HepG2 (cell line): ENCODE measurements at regions not wholly inside any gene's neighbourhood (a gene's known extent, or its start where the extent isn't known, plus 50 kb on each side); places are given as distances from the start of the nearest gene placed in this dataset.
A peak's percentile ranks its signal among the peaks of the same experiment; 100 is the strongest.

Source experiments
- ASH2L ChIP-seq: fragments of 300-600, 200-600 bp; sonication (generic); IDR thresholded peaks from 2 replicates; pipeline ENCODE4 v1.7.0; 2017; ENCODE audit warnings: low read depth, mild to moderate bottlenecking, moderate library complexity, mixed read lengths, low read length; ENCODE audit not compliant: insufficient read length
- HCFC1 ChIP-seq: fragments of 150-350 bp; IDR thresholded peaks from 2 replicates; pipeline ENCODE4 v1.6.1; 2014; ENCODE audit warnings: low read depth, low read length
- HNRNPUL1 ChIP-seq: fragments of 200-400 bp; formaldehyde crosslinking; IDR thresholded peaks from 2 replicates; pipeline ENCODE4 v1.6.1; 2017; ENCODE audit warnings: low read depth, mild to moderate bottlenecking, low read length, moderate library complexity
- MBD4 ChIP-seq: IDR thresholded peaks from 2 replicates; pipeline ENCODE4 v1.6.1; 2012; ENCODE audit warnings: low read length, inconsistent platforms, borderline replicate concordance
- NPAS2 ChIP-seq: sonication (generic); formaldehyde crosslinking; IDR thresholded peaks from 2 replicates; pipeline ENCODE4 v1.8.0; 2022; ENCODE audit warnings: mild to moderate bottlenecking, missing genetic modification reagents, borderline replicate concordance
- RFXAP ChIP-seq: sonication (generic); formaldehyde crosslinking; IDR thresholded peaks from 2 replicates; pipeline ENCODE4 v1.4.0; 2020; ENCODE audit warnings: missing genetic modification reagents, borderline replicate concordance
- SNAI1 ChIP-seq: sonication (generic); formaldehyde crosslinking; IDR thresholded peaks from 2 replicates; pipeline ENCODE4 v1.5.0; 2020; ENCODE audit warnings: mild to moderate bottlenecking, missing genetic modification reagents, borderline replicate concordance
- TAF1 ChIP-seq: sonication (generic); formaldehyde crosslinking; IDR thresholded peaks from 2 replicates; pipeline ENCODE4 v1.4.0; 2020; ENCODE audit warnings: missing genetic modification reagents
- TSC22D2 ChIP-seq: sonication (generic); formaldehyde crosslinking; IDR thresholded peaks from 2 replicates; pipeline ENCODE4 v1.5.1; 2020; ENCODE audit warnings: missing genetic modification reagents, mild to moderate bottlenecking, borderline replicate concordance
- ZNF335 ChIP-seq: sonication (generic); formaldehyde crosslinking; IDR thresholded peaks from 2 replicates; pipeline ENCODE4 v1.4.0; 2020; ENCODE audit warnings: missing genetic modification reagents
- ZNF530 ChIP-seq: sonication (generic); formaldehyde crosslinking; IDR thresholded peaks from 2 replicates; pipeline ENCODE4 v1.5.0; 2020; ENCODE audit warnings: low read depth, mild to moderate bottlenecking, missing genetic modification reagents
- ZNF670 ChIP-seq: sonication (generic); formaldehyde crosslinking; IDR thresholded peaks from 2 replicates; pipeline ENCODE4 v1.8.0; 2022; ENCODE audit warnings: mild to moderate bottlenecking, missing genetic modification reagents, borderline replicate concordance
- ZNF768 ChIP-seq: sonication (generic); formaldehyde crosslinking; IDR thresholded peaks from 2 replicates; pipeline ENCODE4 v1.4.0; 2020; ENCODE audit warnings: missing genetic modification reagents
- TF ChIP-seq, protein P1 (sequence below): sonication (generic); formaldehyde crosslinking; IDR thresholded peaks from 2 replicates; pipeline ENCODE4 v1.5.0; 2020; ENCODE audit warnings: mild to moderate bottlenecking, missing genetic modification reagents, borderline replicate concordance
- TF ChIP-seq, protein P2 (sequence below), 2 experiments: sonication (generic) in 1 of 2; formaldehyde crosslinking in 1 of 2; IDR thresholded peaks; 2 replicates each; pipeline versions ENCODE4 v1.6.1 to v1.9.0; 2014 to 2022; ENCODE audit warnings: antibody characterized with exemption in 1 of 2, borderline replicate concordance in 1 of 2, inconsistent platforms in 1 of 2, low read depth in 1 of 2, missing genetic modification reagents in 1 of 2
- TF ChIP-seq, protein P3 (sequence below): sonication (generic); formaldehyde crosslinking; IDR thresholded peaks from 2 replicates; pipeline ENCODE4 v1.5.1; 2020; ENCODE audit warnings: missing genetic modification reagents, mild to moderate bottlenecking, borderline replicate concordance

DNA sequence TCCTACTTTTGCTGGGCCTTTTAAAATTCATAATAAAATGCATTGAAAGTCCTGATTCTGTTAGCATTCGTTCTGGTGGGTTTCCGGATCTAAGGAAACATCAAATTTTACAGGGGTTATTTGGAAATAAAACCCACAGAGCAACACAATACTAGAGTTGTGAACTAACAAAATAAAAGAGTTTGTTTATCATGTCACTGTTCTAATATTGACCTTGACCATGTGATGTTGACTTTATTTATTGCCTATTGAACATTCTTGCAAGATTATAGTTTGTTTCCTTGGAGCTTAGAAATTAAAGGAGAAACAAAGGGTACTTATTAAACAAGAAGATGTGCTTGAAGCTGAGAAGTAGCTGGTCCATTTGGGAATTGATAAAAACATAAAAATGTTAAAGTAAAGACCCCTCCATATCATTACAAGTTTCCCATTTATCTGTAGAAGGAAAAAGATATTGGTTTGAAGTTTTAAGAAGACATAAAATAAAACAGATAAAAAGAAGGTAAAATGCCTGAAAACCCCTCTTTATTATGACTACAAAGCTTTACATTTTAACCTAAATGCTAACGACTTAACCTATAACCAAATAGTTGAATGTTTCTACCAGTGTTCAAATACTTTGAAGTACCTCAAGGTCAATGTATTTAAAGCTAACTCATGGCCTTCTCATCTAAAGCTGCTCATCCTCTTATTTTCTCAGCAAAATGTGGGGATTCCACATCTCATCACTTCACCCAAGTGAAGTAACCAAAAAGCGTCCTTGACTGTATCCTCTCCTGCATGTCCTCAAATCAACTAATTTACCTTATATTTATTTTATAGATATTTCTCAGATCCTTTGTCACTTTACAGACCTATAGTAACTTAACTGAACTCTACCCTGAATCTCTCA is 179.6 kb downstream of the GASK1B start (continued):
- TF ChIP-seq, protein P1, sequence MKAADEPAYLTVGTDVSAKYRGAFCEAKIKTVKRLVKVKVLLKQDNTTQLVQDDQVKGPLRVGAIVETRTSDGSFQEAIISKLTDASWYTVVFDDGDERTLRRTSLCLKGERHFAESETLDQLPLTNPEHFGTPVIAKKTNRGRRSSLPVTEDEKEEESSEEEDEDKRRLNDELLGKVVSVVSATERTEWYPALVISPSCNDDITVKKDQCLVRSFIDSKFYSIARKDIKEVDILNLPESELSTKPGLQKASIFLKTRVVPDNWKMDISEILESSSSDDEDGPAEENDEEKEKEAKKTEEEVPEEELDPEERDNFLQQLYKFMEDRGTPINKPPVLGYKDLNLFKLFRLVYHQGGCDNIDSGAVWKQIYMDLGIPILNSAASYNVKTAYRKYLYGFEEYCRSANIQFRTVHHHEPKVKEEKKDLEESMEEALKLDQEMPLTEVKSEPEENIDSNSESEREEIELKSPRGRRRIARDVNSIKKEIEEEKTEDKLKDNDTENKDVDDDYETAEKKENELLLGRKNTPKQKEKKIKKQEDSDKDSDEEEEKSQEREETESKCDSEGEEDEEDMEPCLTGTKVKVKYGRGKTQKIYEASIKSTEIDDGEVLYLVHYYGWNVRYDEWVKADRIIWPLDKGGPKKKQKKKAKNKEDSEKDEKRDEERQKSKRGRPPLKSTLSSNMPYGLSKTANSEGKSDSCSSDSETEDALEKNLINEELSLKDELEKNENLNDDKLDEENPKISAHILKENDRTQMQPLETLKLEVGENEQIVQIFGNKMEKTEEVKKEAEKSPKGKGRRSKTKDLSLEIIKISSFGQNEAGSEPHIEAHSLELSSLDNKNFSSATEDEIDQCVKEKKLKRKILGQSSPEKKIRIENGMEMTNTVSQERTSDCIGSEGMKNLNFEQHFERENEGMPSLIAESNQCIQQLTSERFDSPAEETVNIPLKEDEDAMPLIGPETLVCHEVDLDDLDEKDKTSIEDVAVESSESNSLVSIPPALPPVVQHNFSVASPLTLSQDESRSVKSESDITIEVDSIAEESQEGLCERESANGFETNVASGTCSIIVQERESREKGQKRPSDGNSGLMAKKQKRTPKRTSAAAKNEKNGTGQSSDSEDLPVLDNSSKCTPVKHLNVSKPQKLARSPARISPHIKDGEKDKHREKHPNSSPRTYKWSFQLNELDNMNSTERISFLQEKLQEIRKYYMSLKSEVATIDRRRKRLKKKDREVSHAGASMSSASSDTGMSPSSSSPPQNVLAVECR (CRISPR knock-in tag), result no peak
- TF ChIP-seq TSC22D2 (CRISPR knock-in tag), result no peak
- no peak for TF ChIP-seq NPAS2 (CRISPR knock-in tag)
- TF ChIP-seq ASH2L, result peak; percentile 33
- 0 out of 2 replicates have a peak, but pooled peaks have one; percentile 63 for TF ChIP-seq MBD4
- TF ChIP-seq, protein P2, sequence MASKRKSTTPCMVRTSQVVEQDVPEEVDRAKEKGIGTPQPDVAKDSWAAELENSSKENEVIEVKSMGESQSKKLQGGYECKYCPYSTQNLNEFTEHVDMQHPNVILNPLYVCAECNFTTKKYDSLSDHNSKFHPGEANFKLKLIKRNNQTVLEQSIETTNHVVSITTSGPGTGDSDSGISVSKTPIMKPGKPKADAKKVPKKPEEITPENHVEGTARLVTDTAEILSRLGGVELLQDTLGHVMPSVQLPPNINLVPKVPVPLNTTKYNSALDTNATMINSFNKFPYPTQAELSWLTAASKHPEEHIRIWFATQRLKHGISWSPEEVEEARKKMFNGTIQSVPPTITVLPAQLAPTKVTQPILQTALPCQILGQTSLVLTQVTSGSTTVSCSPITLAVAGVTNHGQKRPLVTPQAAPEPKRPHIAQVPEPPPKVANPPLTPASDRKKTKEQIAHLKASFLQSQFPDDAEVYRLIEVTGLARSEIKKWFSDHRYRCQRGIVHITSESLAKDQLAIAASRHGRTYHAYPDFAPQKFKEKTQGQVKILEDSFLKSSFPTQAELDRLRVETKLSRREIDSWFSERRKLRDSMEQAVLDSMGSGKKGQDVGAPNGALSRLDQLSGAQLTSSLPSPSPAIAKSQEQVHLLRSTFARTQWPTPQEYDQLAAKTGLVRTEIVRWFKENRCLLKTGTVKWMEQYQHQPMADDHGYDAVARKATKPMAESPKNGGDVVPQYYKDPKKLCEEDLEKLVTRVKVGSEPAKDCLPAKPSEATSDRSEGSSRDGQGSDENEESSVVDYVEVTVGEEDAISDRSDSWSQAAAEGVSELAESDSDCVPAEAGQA (IDR thresholded peaks at IDR 0.05; ENCODE audit: low read depth), result no peak
- TF ChIP-seq, protein P2 (CRISPR knock-in tag; IDR thresholded peaks at IDR 0.05; ENCODE audit: borderline replicate concordance), result no peak
- TF ChIP-seq, protein P3, sequence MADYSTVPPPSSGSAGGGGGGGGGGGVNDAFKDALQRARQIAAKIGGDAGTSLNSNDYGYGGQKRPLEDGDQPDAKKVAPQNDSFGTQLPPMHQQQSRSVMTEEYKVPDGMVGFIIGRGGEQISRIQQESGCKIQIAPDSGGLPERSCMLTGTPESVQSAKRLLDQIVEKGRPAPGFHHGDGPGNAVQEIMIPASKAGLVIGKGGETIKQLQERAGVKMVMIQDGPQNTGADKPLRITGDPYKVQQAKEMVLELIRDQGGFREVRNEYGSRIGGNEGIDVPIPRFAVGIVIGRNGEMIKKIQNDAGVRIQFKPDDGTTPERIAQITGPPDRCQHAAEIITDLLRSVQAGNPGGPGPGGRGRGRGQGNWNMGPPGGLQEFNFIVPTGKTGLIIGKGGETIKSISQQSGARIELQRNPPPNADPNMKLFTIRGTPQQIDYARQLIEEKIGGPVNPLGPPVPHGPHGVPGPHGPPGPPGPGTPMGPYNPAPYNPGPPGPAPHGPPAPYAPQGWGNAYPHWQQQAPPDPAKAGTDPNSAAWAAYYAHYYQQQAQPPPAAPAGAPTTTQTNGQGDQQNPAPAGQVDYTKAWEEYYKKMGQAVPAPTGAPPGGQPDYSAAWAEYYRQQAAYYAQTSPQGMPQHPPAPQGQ (CRISPR knock-in tag), result no peak
- no peak for TF ChIP-seq RFXAP (CRISPR knock-in tag)
- TF ChIP-seq ZNF335 (CRISPR knock-in tag), result no peak
- no peak for TF ChIP-seq ZNF530 (CRISPR knock-in tag)
- no peak for TF ChIP-seq HNRNPUL1
- TF ChIP-seq ZNF670 (CRISPR knock-in tag), result no peak
- TF ChIP-seq SNAI1, result no peak
- no peak for TF ChIP-seq HCFC1
- no peak for TF ChIP-seq ZNF768 (CRISPR knock-in tag)
- no peak for TF ChIP-seq TAF1 (CRISPR knock-in tag)
